Activated T-cell treated with anti-CD3 and anti-CD28 coated beads for 4 hours (primary cell): ENCODE measurements at regions not wholly inside any gene's neighbourhood (a gene's known extent, or its start where the extent isn't known, plus 50 kb on each side); places are given as distances from the start of the nearest gene placed in this dataset.

ENCODE experiments used
- DNase-seq: peaks from one replicate; pipeline ENCODE4 v3.0.0-alpha.2; 2020

- DNase-seq: no peak
Measured at GRCh38 chr10:46229144-46229563, 57.6 kb upstream of the ANTXRL start.

- no peak for DNase-seq
Measured at GRCh38 chr10:46230615-46231014, 56.2 kb upstream of the ANTXRL start.

GRCh38 chr10:46231087-46231486 is 55.7 kb upstream of the ANTXRL start:
- DNase-seq: no peak

- no peak for DNase-seq
Measured at GRCh38 chr10:46232084-46232483, 54.7 kb upstream of the ANTXRL start.

- DNase-seq: no peak
Measured at GRCh38 chr10:46232666-46233065, 54.1 kb upstream of the ANTXRL start.

- DNase-seq: no peak
Measured at GRCh38 chr10:46233181-46233580, 53.6 kb upstream of the ANTXRL start.

GRCh38 chr10:46234026-46234425 is 52.8 kb upstream of the ANTXRL start:
- DNase-seq: no peak

- DNase-seq: no peak
Measured at GRCh38 chr10:46234431-46235060, 52.3 kb upstream of the ANTXRL start.

GRCh38 chr10:46235705-46236545 is 50.9 kb upstream of the ANTXRL start:
- DNase-seq: no peak

- DNase-seq: no peak
Measured at GRCh38 chr10:46236546-46236887, 50.3 kb upstream of the ANTXRL start.

- DNase-seq: no peak
Measured at GRCh38 chr10:46236941-46237681, 49.7 kb upstream of the ANTXRL start.
